Gastrocnemius medialis (tissue), 4 donors: ENCODE measurements at regions not wholly inside any gene's neighbourhood (a gene's known extent, or its start where the extent isn't known, plus 50 kb on each side); places are given as distances from the start of the nearest gene placed in this dataset.

ENCODE experiments used
- POLR2A ChIP-seq, 2 donors: fragments of 450-650 bp; IDR thresholded peaks; one replicate each; pipeline ENCODE4 v1.6.1; 2017; ENCODE audit warnings: antibody characterized with exemption in 2 of 2, mild to moderate bottlenecking in 2 of 2, moderate library complexity in 2 of 2
- TF ChIP-seq, protein P1 (sequence below), 5 experiments: fragments of 450-650 bp in 3 of 5; fragments of 200-600 bp in 2 of 5; sonication (generic) in 2 of 5; IDR thresholded peaks in 4 of 5; conservative IDR thresholded peaks in 1 of 5; 1 replicate in 4 of 5; 2 replicates in 1 of 5; pipeline ENCODE4 v1.5.1; 2016 to 2019; ENCODE audit warnings: antibody characterized with exemption in 5 of 5, mild to moderate bottlenecking in 3 of 5, moderate library complexity in 3 of 5

DNA sequence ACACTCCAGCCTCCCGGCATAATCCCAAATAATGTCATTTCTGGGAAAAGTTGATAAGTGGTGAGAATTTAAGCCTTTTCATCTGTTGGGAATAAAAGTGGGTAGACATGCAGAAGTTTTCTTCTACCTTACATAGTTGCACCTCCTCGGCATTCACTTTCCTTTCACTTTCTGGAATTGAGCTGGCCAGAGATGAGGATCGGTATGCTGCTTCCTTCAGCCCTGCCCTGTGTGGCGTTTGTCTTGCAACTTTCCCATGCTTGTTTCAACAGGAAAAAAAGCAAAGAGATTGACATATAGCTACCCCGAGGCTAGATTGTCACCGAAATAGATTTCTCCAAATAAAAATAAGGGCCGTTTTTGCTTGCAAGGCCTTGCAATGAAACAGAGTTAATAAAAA is 65.8 kb upstream of the JAG1 start:
- TF ChIP-seq, protein P1, sequence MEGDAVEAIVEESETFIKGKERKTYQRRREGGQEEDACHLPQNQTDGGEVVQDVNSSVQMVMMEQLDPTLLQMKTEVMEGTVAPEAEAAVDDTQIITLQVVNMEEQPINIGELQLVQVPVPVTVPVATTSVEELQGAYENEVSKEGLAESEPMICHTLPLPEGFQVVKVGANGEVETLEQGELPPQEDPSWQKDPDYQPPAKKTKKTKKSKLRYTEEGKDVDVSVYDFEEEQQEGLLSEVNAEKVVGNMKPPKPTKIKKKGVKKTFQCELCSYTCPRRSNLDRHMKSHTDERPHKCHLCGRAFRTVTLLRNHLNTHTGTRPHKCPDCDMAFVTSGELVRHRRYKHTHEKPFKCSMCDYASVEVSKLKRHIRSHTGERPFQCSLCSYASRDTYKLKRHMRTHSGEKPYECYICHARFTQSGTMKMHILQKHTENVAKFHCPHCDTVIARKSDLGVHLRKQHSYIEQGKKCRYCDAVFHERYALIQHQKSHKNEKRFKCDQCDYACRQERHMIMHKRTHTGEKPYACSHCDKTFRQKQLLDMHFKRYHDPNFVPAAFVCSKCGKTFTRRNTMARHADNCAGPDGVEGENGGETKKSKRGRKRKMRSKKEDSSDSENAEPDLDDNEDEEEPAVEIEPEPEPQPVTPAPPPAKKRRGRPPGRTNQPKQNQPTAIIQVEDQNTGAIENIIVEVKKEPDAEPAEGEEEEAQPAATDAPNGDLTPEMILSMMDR (IDR thresholded peaks at IDR 0.05 in 4 of 5, conservative IDR thresholded peaks at IDR 0.05 in 1 of 5): no peak
- TF ChIP-seq POLR2A (IDR thresholded peaks at IDR 0.05): no peak
